CD14-positive monocyte (primary cell): ENCODE measurements at regions not wholly inside any gene's neighbourhood (a gene's known extent, or its start where the extent isn't known, plus 50 kb on each side); places are given as distances from the start of the nearest gene placed in this dataset.

ENCODE experiments used
- DNase-seq, 3 donors: peaks; one replicate each; pipeline ENCODE4 v3.0.0-alpha.2; 2011 to 2022
- H2AFZ ChIP-seq: 2 replicates; pipeline ENCODE4 v1.6.0; 2012; ENCODE audit warnings: mild to moderate bottlenecking, low read depth, low read length, inconsistent platforms; ENCODE audit not compliant: insufficient read depth, poor library complexity, severe bottlenecking
- H3K27ac ChIP-seq, 2 donors: 1 replicate in 1 of 2; 2 replicates in 1 of 2; pipeline ENCODE4 v1.5.1; 2012 to 2013; ENCODE audit warnings: low read length in 2 of 2, control low read depth in 1 of 2, inconsistent platforms in 1 of 2, low read depth in 1 of 2, mild to moderate bottlenecking in 1 of 2
- H3K27me3 ChIP-seq, 2 donors: one replicate each; pipeline versions ENCODE4 v1.6.0 to v1.6.1; 2011 to 2013; ENCODE audit warnings: low read length in 2 of 2; ENCODE audit not compliant: control insufficient read depth in 2 of 2, insufficient read depth in 2 of 2
- H3K36me3 ChIP-seq, 2 donors: replicated peaks in 1 of 2; 1 replicate in 1 of 2; 2 replicates in 1 of 2; pipeline versions ENCODE4 v1.5.1 to v1.6.1; 2012 to 2013; ENCODE audit warnings: low read length in 2 of 2, control low read depth in 1 of 2, inconsistent platforms in 1 of 2, mild to moderate bottlenecking in 1 of 2; ENCODE audit not compliant: insufficient read depth in 2 of 2, control insufficient read depth in 1 of 2
- H3K4me1 ChIP-seq, 2 donors: 1 replicate in 1 of 2; 2 replicates in 1 of 2; pipeline versions ENCODE4 v1.5.1 to v1.6.1; 2012 to 2013; ENCODE audit warnings: low read length in 2 of 2, control low read depth in 1 of 2, inconsistent platforms in 1 of 2, mild to moderate bottlenecking in 1 of 2, moderate library complexity in 1 of 2; ENCODE audit not compliant: insufficient read depth in 2 of 2, control insufficient read depth in 1 of 2
- H3K4me2 ChIP-seq: replicated peaks from 2 replicates; pipeline ENCODE3; 2012; ENCODE audit warnings: low read length, moderate library complexity, mild to moderate bottlenecking; ENCODE audit not compliant: poor library complexity, severe bottlenecking; ENCODE audit errors: extremely low read depth
- H3K4me3 ChIP-seq, 3 experiments: fragments of 200-600 bp in 1 of 3; sonication (generic) in 1 of 3; replicated peaks in 1 of 3; 1 replicate in 2 of 3; 2 replicates in 1 of 3; pipeline ENCODE4 v1.5.1; 2011 to 2013; ENCODE audit warnings: low read length in 3 of 3, mild to moderate bottlenecking in 3 of 3, control low read depth in 2 of 3, low read depth in 2 of 3, inconsistent platforms in 1 of 3, moderate library complexity in 1 of 3
- H3K79me2 ChIP-seq: 2 replicates; pipeline ENCODE4 v1.6.0; 2012; ENCODE audit warnings: mild to moderate bottlenecking, control low read depth, inconsistent platforms, low read length, moderate library complexity; ENCODE audit not compliant: insufficient read depth
- H3K9ac ChIP-seq: 2 replicates; pipeline ENCODE4 v1.6.0; 2017; ENCODE audit warnings: low read length, mild to moderate bottlenecking; ENCODE audit not compliant: insufficient read depth, poor library complexity, severe bottlenecking
- H3K9me3 ChIP-seq, 2 donors: replicated peaks in 1 of 2; 1 replicate in 1 of 2; 2 replicates in 1 of 2; pipeline versions ENCODE4 v1.5.1 to v1.6.1; 2012 to 2013; ENCODE audit warnings: low read length in 2 of 2, control low read depth in 1 of 2; ENCODE audit not compliant: control insufficient read depth in 1 of 2, insufficient read depth in 1 of 2
- H4K20me1 ChIP-seq: 2 replicates; pipeline ENCODE4 v1.6.0; 2012; ENCODE audit warnings: mild to moderate bottlenecking, low read length, control low read depth, moderate library complexity; ENCODE audit not compliant: insufficient read depth
- H3K27ac Mint-ChIP-seq, 7 donors: one replicate each; pipeline ENCODE4 v1.8.0; 2020; ENCODE audit warnings: mild to moderate bottlenecking in 7 of 7, mixed read lengths in 7 of 7, moderate library complexity in 6 of 7, inconsistent platforms in 2 of 7
- H3K27me3 Mint-ChIP-seq, 3 donors: one replicate each; pipeline ENCODE4 v1.8.0; 2021 to 2022; ENCODE audit warnings: low read depth in 3 of 3, mild to moderate bottlenecking in 3 of 3, mixed read lengths in 3 of 3, moderate library complexity in 3 of 3, inconsistent platforms in 1 of 3
- H3K36me3 Mint-ChIP-seq, 2 donors: one replicate each; pipeline ENCODE4 v1.8.0; 2020; ENCODE audit warnings: mixed read lengths in 2 of 2, inconsistent platforms in 1 of 2, mild to moderate bottlenecking in 1 of 2
- H3K4me1 Mint-ChIP-seq: one replicate; pipeline ENCODE4 v1.8.0; 2020; ENCODE audit warnings: mild to moderate bottlenecking, mixed read lengths
- H3K4me3 Mint-ChIP-seq, 2 donors: one replicate each; pipeline ENCODE4 v1.8.0; 2020; ENCODE audit warnings: mild to moderate bottlenecking in 2 of 2, mixed read lengths in 2 of 2, moderate library complexity in 1 of 2
- H3K9me3 Mint-ChIP-seq, 7 donors: one replicate each; pipeline ENCODE4 v1.8.0; 2020 to 2022; ENCODE audit warnings: mixed read lengths in 7 of 7, mild to moderate bottlenecking in 6 of 7, moderate library complexity in 6 of 7, inconsistent platforms in 2 of 7
- CTCF ChIP-seq: fragments of 200-600 bp; IDR thresholded peaks from one replicate; pipeline ENCODE4 v1.8.0; 2022; ENCODE audit warnings: antibody characterized with exemption, mild to moderate bottlenecking
- WGBS: methylation state at CpG from one replicate; pipeline ENCODE4 v1.1.5; 2013; ENCODE audit warnings: missing lambda C conversion rate; ENCODE audit not compliant: insufficient coverage; 5-methylcytosine and 5-hydroxymethylcytosine counted together
- intact Hi-C, 2 donors: fragments of 100-400 bp; cut with micrococcal nuclease; formaldehyde crosslinking; loops; one replicate each; pipeline versions ENCODE4 v1.15.0 to v1.15.1; 2023

- WGBS, result 75% methylated on average over 2 of the region's 3 CpGs
- Histone ChIP-seq H3K9ac (no peak overlapping the region), H3K4me2 (no peak overlapping the region), H3K36me3 (no peaks in the 10 kb centered on the region), H3K4me1 (no peaks in the 10 kb centered on the region), H3K79me2 (no peaks in the 10 kb centered on the region), H3K4me3 (no peak overlapping the region), H4K20me1 (no peaks in the 10 kb centered on the region), H3K27me3 (no peaks in the 10 kb centered on the region), H2AFZ (no peak overlapping the region), H3K9me3 (no peaks in the 10 kb centered on the region), H3K27ac (no peak overlapping the region)
- no peaks in the 10 kb centered on the region for H3K36me3 Mint-ChIP-seq
- no peak overlapping the region for H3K27ac Mint-ChIP-seq
- H3K9me3 Mint-ChIP-seq, result no peaks in the 10 kb centered on the region
- intact Hi-C loops, result no loop called here
- peaks cover 0 to 1% (median 0%) of the 10 kb centered on the region in 3 donors for H3K27me3 Mint-ChIP-seq
- no peaks in the 10 kb centered on the region for H3K4me1 Mint-ChIP-seq
- no peak for DNase-seq
- H3K4me3 Mint-ChIP-seq, result no peak overlapping the region
- no peak for TF ChIP-seq CTCF
Measured at GRCh38 chr13:62299988-62300387, 884.3 kb upstream of the PCDH20 start.

GRCh38 chr13:62296812-62297211 lies 881.2 kb upstream of the PCDH20 start:
- no peak overlapping the region for H3K27ac ChIP-seq
- intact Hi-C loops, result no loop called here
- no peak overlapping the region for H3K4me3 ChIP-seq
- Mint-ChIP-seq H3K27ac (no peak overlapping the region), H3K36me3 (no peaks in the 10 kb centered on the region), H3K9me3 (no peaks in the 10 kb centered on the region), H3K27me3 (peaks cover 0 to 1% (median 0%) of the 10 kb centered on the region in 3 donors), H3K4me3 (no peak overlapping the region), H3K4me1 (no peaks in the 10 kb centered on the region)
- H3K9me3 ChIP-seq, result no peaks in the 10 kb centered on the region
- H3K79me2 ChIP-seq, result no peaks in the 10 kb centered on the region
- H3K4me2 ChIP-seq, result no peak overlapping the region
- H3K9ac ChIP-seq, result no peak overlapping the region
- H3K36me3 ChIP-seq, result no peaks in the 10 kb centered on the region
- no peaks in the 10 kb centered on the region for H4K20me1 ChIP-seq
- H3K4me1 ChIP-seq, result no peaks in the 10 kb centered on the region
- no peak overlapping the region for H2AFZ ChIP-seq
- H3K27me3 ChIP-seq, result no peaks in the 10 kb centered on the region
- DNase-seq, result no peak
- no peak for TF ChIP-seq CTCF
